ENCODE measurements at regions not wholly inside any gene's neighbourhood (a gene's known extent, or its start where the extent isn't known, plus 50 kb on each side); places are given as distances from the start of the nearest gene placed in this dataset.
"Not testable (repeated sequence)": the region's sequence is repeated elsewhere in the genome, so short reads cannot be mapped to it uniquely, and the experiment has no call there.

- not testable (repeated sequence) for H3K4ac ChIP-seq (ENCODE audit: low read length); H3K14ac ChIP-seq (ENCODE audit: low read length); H3K4me3 ChIP-seq (ENCODE audit: low read length in 2 of 2); H4K91ac ChIP-seq (ENCODE audit: low read depth, low read length, poor library complexity); H3K4me1 ChIP-seq (ENCODE audit: control insufficient read depth in 2 of 2, insufficient read depth in 1 of 2, low read depth in 1 of 2, low read length in 2 of 2); H3K27ac ChIP-seq (replicated peaks; ENCODE audit: low read length); H2BK5ac ChIP-seq (ENCODE audit: low read length); H3K4me2 ChIP-seq (ENCODE audit: insufficient read depth, low read length, poor library complexity, severe bottlenecking); H3K9me3 ChIP-seq (replicated peaks in 1 of 2; ENCODE audit: control insufficient read depth in 2 of 2, insufficient read depth in 1 of 2, low read depth in 1 of 2, low read length in 2 of 2); H2BK15ac ChIP-seq (ENCODE audit: low read length); H3K23ac ChIP-seq (ENCODE audit: low read depth, low read length, poor library complexity); H2AFZ ChIP-seq (ENCODE audit: low read length); H2AK5ac ChIP-seq (ENCODE audit: low read depth, low read length); H3K36me3 ChIP-seq (replicated peaks in 1 of 2; ENCODE audit: control insufficient read depth in 2 of 2, insufficient read depth in 2 of 2, low read length in 2 of 2); H2BK120ac ChIP-seq (ENCODE audit: low read depth, low read length); DNase-seq (ENCODE audit: low spot score); H2BK12ac ChIP-seq (ENCODE audit: low read length); H3K79me1 ChIP-seq (ENCODE audit: low read depth, low read length); H3K27me3 ChIP-seq (ENCODE audit: control insufficient read depth in 3 of 3, insufficient read depth in 3 of 3, low read depth in 1 of 3, low read length in 3 of 3); H3K18ac ChIP-seq (ENCODE audit: low read length); H3K9ac ChIP-seq (ENCODE audit: low read depth, low read length, poor library complexity); H4K8ac ChIP-seq (ENCODE audit: low read depth, low read length)
- no CpG with 5 or more reads among the region's 9 CpGs for WGBS, 2 donors (ENCODE audit: extremely low coverage in 2 of 2, insufficient read length in 2 of 2, insufficient replicate concordance in 1 of 2)
These were observed 523.9 kb downstream of the KCNH5 start for GRCh38 chr14:62521309-62521708.

GRCh38 chr14:62528296-62528695 lies 517.0 kb downstream of the KCNH5 start:
- Histone ChIP-seq H3K4me3 (ENCODE audit: low read length in 2 of 2) (no peak overlapping the region), H2BK120ac (ENCODE audit: low read depth, low read length) (no peak overlapping the region), H3K9ac (ENCODE audit: low read depth, low read length, poor library complexity) (no peak overlapping the region), H3K23ac (ENCODE audit: low read depth, low read length, poor library complexity) (no peak overlapping the region), H2AFZ (ENCODE audit: low read length) (no peak overlapping the region), H3K36me3 (replicated peaks in 1 of 2; ENCODE audit: control insufficient read depth in 2 of 2, insufficient read depth in 2 of 2, low read length in 2 of 2) (peaks cover 0 to 2% of the 10 kb centered on the region in 2 donors), H2AK5ac (ENCODE audit: low read depth, low read length) (no peak overlapping the region), H2BK12ac (ENCODE audit: low read length) (no peak overlapping the region), H3K9me3 (replicated peaks in 1 of 2; ENCODE audit: control insufficient read depth in 2 of 2, insufficient read depth in 1 of 2, low read depth in 1 of 2, low read length in 2 of 2) (no peaks in the 10 kb centered on the region), H3K79me1 (ENCODE audit: low read depth, low read length) (no peaks in the 10 kb centered on the region), H3K18ac (ENCODE audit: low read length) (no peak overlapping the region), H2BK15ac (ENCODE audit: low read length) (no peak overlapping the region), H3K14ac (ENCODE audit: low read length) (no peak overlapping the region), H3K27ac (replicated peaks; ENCODE audit: low read length) (no peak overlapping the region), H3K4me1 (ENCODE audit: control insufficient read depth in 2 of 2, insufficient read depth in 1 of 2, low read depth in 1 of 2, low read length in 2 of 2) (no peaks in the 10 kb centered on the region), H4K91ac (ENCODE audit: low read depth, low read length, poor library complexity) (no peak overlapping the region), H2BK5ac (ENCODE audit: low read length) (no peak overlapping the region), H3K4ac (ENCODE audit: low read length) (no peak overlapping the region), H4K8ac (ENCODE audit: low read depth, low read length) (no peak overlapping the region), H3K4me2 (ENCODE audit: insufficient read depth, low read length, poor library complexity, severe bottlenecking) (no peak overlapping the region), H3K27me3 (ENCODE audit: control insufficient read depth in 3 of 3, insufficient read depth in 3 of 3, low read depth in 1 of 3, low read length in 3 of 3) (no peaks in the 10 kb centered on the region)
- DNase-seq (ENCODE audit: low spot score) = no peak
- no CpG with 5 or more reads among the region's 1 CpG for WGBS, 2 donors (ENCODE audit: extremely low coverage in 2 of 2, insufficient read length in 2 of 2, insufficient replicate concordance in 1 of 2)

GRCh38 chr14:62532181-62532580 lies 513.1 kb downstream of the KCNH5 start:
- no peaks in the 10 kb centered on the region for H3K9me3 ChIP-seq (replicated peaks in 1 of 2; ENCODE audit: control insufficient read depth in 2 of 2, insufficient read depth in 1 of 2, low read depth in 1 of 2, low read length in 2 of 2)
- H3K18ac ChIP-seq (ENCODE audit: low read length) = no peak overlapping the region
- no peak for DNase-seq (ENCODE audit: low spot score)
- WGBS, 2 donors (ENCODE audit: extremely low coverage in 2 of 2, insufficient read length in 2 of 2, insufficient replicate concordance in 1 of 2) = no CpG with 5 or more reads among the region's 2 CpGs
- no peak overlapping the region for H3K4ac ChIP-seq (ENCODE audit: low read length)
- no peak overlapping the region for H3K27ac ChIP-seq (replicated peaks; ENCODE audit: low read length)
- no peaks in the 10 kb centered on the region for H3K4me1 ChIP-seq (ENCODE audit: control insufficient read depth in 2 of 2, insufficient read depth in 1 of 2, low read depth in 1 of 2, low read length in 2 of 2)
- H2BK12ac ChIP-seq (ENCODE audit: low read length) = no peak overlapping the region
- no peak overlapping the region for H3K4me2 ChIP-seq (ENCODE audit: insufficient read depth, low read length, poor library complexity, severe bottlenecking)
- no peak overlapping the region for H2BK15ac ChIP-seq (ENCODE audit: low read length)
- no peaks in the 10 kb centered on the region for H3K79me1 ChIP-seq (ENCODE audit: low read depth, low read length)
- H2BK5ac ChIP-seq (ENCODE audit: low read length) = no peak overlapping the region
- H2AK5ac ChIP-seq (ENCODE audit: low read depth, low read length) = no peak overlapping the region
- no peak overlapping the region for H4K91ac ChIP-seq (ENCODE audit: low read depth, low read length, poor library complexity)
- no peak overlapping the region for H4K8ac ChIP-seq (ENCODE audit: low read depth, low read length)
- no peak overlapping the region for H2BK120ac ChIP-seq (ENCODE audit: low read depth, low read length)
- H3K4me3 ChIP-seq (ENCODE audit: low read length in 2 of 2) = no peak overlapping the region
- peaks cover 0 to 2% of the 10 kb centered on the region in 2 donors for H3K36me3 ChIP-seq (replicated peaks in 1 of 2; ENCODE audit: control insufficient read depth in 2 of 2, insufficient read depth in 2 of 2, low read length in 2 of 2)
- H3K9ac ChIP-seq (ENCODE audit: low read depth, low read length, poor library complexity) = no peak overlapping the region
- no peaks in the 10 kb centered on the region for H3K27me3 ChIP-seq (ENCODE audit: control insufficient read depth in 3 of 3, insufficient read depth in 3 of 3, low read depth in 1 of 3, low read length in 3 of 3)
- H3K14ac ChIP-seq (ENCODE audit: low read length) = no peak overlapping the region
- H2AFZ ChIP-seq (ENCODE audit: low read length) = no peak overlapping the region
- H3K23ac ChIP-seq (ENCODE audit: low read depth, low read length, poor library complexity) = no peak overlapping the region

GRCh38 chr14:62546862-62547474 lies 498.3 kb downstream of the KCNH5 start:
- Histone ChIP-seq H4K91ac (ENCODE audit: low read depth, low read length, poor library complexity) (no peak overlapping the region), H3K27me3 (ENCODE audit: control insufficient read depth in 3 of 3, insufficient read depth in 3 of 3, low read depth in 1 of 3, low read length in 3 of 3) (no peaks in the 10 kb centered on the region), H2BK120ac (ENCODE audit: low read depth, low read length) (no peak overlapping the region), H3K4me1 (ENCODE audit: control insufficient read depth in 2 of 2, insufficient read depth in 1 of 2, low read depth in 1 of 2, low read length in 2 of 2) (no peaks in the 10 kb centered on the region), H3K23ac (ENCODE audit: low read depth, low read length, poor library complexity) (no peak overlapping the region), H3K14ac (ENCODE audit: low read length) (no peak overlapping the region), H3K4me2 (ENCODE audit: insufficient read depth, low read length, poor library complexity, severe bottlenecking) (no peak overlapping the region), H3K27ac (replicated peaks; ENCODE audit: low read length) (no peak overlapping the region), H2BK15ac (ENCODE audit: low read length) (no peak overlapping the region), H2BK5ac (ENCODE audit: low read length) (no peak overlapping the region), H3K36me3 (replicated peaks in 1 of 2; ENCODE audit: control insufficient read depth in 2 of 2, insufficient read depth in 2 of 2, low read length in 2 of 2) (no peaks in the 10 kb centered on the region), H3K4ac (ENCODE audit: low read length) (no peak overlapping the region), H3K9me3 (replicated peaks in 1 of 2; ENCODE audit: control insufficient read depth in 2 of 2, insufficient read depth in 1 of 2, low read depth in 1 of 2, low read length in 2 of 2) (peaks cover 0 to 2% of the 10 kb centered on the region in 2 donors), H2AFZ (ENCODE audit: low read length) (no peak overlapping the region), H3K4me3 (ENCODE audit: low read length in 2 of 2) (no peak overlapping the region), H2BK12ac (ENCODE audit: low read length) (no peak overlapping the region), H4K8ac (ENCODE audit: low read depth, low read length) (no peak overlapping the region), H3K9ac (ENCODE audit: low read depth, low read length, poor library complexity) (no peak overlapping the region), H3K79me1 (ENCODE audit: low read depth, low read length) (no peaks in the 10 kb centered on the region), H2AK5ac (ENCODE audit: low read depth, low read length) (no peak overlapping the region), H3K18ac (ENCODE audit: low read length) (no peak overlapping the region)
- DNase-seq (ENCODE audit: low spot score) = no peak
- WGBS, 2 donors (ENCODE audit: extremely low coverage in 2 of 2, insufficient read length in 2 of 2, insufficient replicate concordance in 1 of 2) = no CpG with 5 or more reads among the region's 1 CpG
